ENCODE measurements at regions not wholly inside any gene's neighbourhood (a gene's known extent, or its start where the extent isn't known, plus 50 kb on each side); places are given as distances from the start of the nearest gene placed in this dataset.

GRCh38 chr5:130954336-130954735 is 210.7 kb downstream of the HINT1 start:
- TF ChIP-seq, protein P1, sequence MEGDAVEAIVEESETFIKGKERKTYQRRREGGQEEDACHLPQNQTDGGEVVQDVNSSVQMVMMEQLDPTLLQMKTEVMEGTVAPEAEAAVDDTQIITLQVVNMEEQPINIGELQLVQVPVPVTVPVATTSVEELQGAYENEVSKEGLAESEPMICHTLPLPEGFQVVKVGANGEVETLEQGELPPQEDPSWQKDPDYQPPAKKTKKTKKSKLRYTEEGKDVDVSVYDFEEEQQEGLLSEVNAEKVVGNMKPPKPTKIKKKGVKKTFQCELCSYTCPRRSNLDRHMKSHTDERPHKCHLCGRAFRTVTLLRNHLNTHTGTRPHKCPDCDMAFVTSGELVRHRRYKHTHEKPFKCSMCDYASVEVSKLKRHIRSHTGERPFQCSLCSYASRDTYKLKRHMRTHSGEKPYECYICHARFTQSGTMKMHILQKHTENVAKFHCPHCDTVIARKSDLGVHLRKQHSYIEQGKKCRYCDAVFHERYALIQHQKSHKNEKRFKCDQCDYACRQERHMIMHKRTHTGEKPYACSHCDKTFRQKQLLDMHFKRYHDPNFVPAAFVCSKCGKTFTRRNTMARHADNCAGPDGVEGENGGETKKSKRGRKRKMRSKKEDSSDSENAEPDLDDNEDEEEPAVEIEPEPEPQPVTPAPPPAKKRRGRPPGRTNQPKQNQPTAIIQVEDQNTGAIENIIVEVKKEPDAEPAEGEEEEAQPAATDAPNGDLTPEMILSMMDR (conservative IDR thresholded peaks at IDR 0.05), result no peak
- no peak for TF ChIP-seq ZFX (IDR thresholded peaks at IDR 0.05)
- H3K27ac ChIP-seq, result no peak overlapping the region

DNA sequence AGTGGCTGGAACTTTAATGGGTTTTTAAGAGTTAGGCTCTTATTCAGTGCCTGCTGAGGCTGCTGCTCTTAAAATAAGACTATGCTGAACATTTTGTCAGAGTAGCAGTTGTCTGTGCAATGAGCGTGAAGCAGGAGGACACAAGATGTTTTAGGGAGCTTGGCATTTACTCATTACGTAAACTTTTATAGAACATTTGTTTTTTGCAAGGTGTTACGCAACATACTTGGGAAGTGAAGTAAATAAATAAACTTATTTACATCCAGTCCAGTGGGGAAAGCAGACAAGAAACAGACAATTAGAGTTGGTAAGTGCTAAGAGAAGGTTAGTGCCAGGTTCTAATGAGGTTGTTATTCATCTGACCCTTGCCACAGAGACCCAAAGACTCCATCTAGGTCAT is 226.0 kb downstream of the HINT1 start:
- no peak overlapping the region for H3K27ac ChIP-seq
- TF ChIP-seq, protein P1 (conservative IDR thresholded peaks at IDR 0.05), result no peak
- no peak for TF ChIP-seq ZFX (IDR thresholded peaks at IDR 0.05)

GRCh38 chr5:130937046-130937445 is 228.0 kb downstream of the HINT1 start:
- TF ChIP-seq, protein P1 (conservative IDR thresholded peaks at IDR 0.05), result no peak
- no peak for TF ChIP-seq ZFX (IDR thresholded peaks at IDR 0.05)
- no peak overlapping the region for H3K27ac ChIP-seq

DNA sequence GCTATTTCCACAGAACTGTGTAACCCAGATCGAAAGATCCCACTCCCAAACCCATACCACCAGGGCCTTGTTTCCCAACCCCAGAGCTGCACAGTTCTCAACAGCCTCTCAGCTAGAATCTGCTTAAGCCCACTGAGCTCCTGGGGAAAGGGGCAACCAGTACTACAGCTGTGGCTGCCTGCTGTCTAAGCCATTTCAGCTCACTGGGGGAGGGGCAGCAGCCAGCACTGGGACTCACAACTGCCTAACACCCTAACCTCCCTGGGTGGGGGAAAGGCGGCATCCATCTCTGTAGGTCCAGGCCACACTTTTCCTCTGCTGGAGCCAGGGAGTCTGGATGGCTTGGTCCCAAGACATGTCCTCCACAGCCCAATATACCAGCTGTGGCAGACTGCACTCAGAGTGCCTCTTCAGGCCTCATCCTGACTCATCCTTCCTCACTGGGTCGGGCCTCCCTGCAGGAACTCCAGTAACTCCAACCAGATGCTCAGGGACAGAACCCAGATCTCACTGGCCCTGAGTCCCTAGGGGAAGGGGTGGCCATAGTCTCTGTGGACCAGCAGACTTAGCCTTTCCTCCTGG is 241.4 kb downstream of the HINT1 start:
- no peak overlapping the region for H3K27ac ChIP-seq
- no peak for TF ChIP-seq ZFX (IDR thresholded peaks at IDR 0.05)
- TF ChIP-seq, protein P1 (conservative IDR thresholded peaks at IDR 0.05), result no peak

DNA sequence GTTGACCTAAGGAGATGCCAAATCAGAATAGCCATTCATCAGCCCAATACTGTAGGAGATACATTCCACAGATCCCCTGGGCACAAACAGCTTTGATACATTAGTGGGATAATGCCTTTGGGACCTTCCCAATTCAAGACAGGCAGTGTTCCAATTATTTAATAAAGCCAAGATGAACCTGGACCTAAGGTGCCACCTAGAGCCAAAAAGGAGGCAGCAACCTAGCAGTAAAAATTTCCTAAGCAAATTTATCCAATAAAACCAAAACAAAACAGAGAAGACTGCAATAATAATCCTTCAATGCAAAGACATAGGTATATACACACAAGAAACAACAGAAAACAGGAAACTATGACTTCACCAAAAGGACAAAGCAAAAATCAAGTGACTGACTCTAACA is 253.0 kb downstream of the HINT1 start:
- TF ChIP-seq ZFX (IDR thresholded peaks at IDR 0.05), result no peak
- TF ChIP-seq, protein P1 (conservative IDR thresholded peaks at IDR 0.05), result peak; percentile 77
- no peak overlapping the region for H3K27ac ChIP-seq

DNA sequence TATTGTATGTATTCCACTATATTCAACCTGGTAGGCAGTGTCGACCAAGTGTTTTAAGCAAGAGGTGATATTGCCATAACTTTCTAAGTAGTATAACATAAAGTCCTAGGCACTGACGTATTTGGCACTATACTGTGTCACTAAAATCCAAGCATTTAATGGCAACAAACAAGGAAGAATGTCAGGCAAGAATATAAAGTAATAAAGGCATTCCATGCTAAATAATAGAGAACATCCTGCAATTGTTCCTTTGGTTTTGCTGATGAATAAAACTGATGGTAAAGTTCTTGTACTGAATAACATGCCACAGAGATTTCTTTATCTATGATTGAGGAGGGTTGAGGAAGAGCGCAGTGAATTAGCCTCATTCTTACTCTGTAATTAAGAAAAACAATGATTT is 256.9 kb downstream of the HINT1 start:
- TF ChIP-seq, protein P1 (conservative IDR thresholded peaks at IDR 0.05), result no peak
- no peak for TF ChIP-seq ZFX (IDR thresholded peaks at IDR 0.05)
- H3K27ac ChIP-seq, result no peak overlapping the region

GRCh38 chr5:130897537-130898195 is 267.4 kb downstream of the HINT1 start:
- H3K27ac ChIP-seq, result peak overlapping the region; percentile 54

DNA sequence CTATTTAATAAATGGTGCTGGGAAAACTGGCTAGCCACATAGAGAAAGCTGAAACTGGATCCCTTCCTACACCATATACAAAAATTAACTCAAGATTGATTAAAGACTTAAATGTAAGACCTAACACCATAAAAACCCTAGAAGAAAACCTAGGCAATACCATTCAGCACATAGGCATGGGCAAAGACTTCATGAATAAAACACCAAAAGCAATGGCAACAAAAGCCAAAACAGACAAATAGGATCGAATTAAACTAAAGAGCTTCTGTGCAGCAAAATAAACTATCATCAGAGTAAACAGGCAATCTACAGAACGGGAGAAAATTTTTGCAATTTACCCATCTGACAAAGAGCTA is 267.9 kb downstream of the HINT1 start:
- H3K27ac ChIP-seq, result peak overlapping the region; percentile 54
